ENCODE measurements at regions not wholly inside any gene's neighbourhood (a gene's known extent, or its start where the extent isn't known, plus 50 kb on each side); places are given as distances from the start of the nearest gene placed in this dataset.

DNA sequence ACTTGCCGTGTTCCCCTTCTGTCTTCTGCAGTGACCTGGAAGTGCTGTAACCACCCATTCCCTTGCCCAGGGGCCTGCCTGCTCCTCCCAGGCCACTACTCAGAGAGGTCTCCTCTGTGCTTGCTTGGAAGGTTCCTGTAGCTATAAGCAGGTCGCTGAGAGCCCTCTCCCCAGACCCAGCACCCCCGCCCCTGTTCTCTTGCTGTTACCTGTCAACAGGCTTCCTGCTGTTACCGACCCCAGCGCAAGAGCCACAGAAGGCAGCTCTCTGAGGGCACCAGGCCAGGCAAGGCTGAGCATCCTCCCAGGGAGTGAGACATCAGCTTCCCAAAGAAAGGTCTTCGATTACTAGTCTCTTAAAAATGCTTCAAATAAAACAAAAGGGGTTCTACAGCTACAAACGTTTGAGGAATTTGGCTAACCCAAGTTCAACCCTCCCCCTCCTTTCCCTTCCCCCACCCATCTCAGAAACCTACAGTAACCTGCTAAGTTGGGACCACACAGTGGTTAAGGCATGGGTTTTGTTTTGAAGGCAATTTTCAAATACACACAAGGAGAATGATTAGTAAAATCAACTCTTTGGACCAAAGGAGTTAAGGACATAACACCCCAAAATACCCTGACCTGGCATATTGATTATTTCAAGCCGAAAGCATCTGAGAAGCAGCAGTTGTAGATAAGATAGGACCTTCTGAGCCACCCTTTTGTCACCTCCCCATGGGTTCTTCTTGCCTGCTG, 74.9 kb upstream of the MFGE8 start:
- TF ChIP-seq, protein P1, sequence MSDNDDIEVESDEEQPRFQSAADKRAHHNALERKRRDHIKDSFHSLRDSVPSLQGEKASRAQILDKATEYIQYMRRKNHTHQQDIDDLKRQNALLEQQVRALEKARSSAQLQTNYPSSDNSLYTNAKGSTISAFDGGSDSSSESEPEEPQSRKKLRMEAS (IDR thresholded peaks at IDR 0.05; ENCODE audit: low read depth, low read length): no peak
- TF ChIP-seq, protein P2, sequence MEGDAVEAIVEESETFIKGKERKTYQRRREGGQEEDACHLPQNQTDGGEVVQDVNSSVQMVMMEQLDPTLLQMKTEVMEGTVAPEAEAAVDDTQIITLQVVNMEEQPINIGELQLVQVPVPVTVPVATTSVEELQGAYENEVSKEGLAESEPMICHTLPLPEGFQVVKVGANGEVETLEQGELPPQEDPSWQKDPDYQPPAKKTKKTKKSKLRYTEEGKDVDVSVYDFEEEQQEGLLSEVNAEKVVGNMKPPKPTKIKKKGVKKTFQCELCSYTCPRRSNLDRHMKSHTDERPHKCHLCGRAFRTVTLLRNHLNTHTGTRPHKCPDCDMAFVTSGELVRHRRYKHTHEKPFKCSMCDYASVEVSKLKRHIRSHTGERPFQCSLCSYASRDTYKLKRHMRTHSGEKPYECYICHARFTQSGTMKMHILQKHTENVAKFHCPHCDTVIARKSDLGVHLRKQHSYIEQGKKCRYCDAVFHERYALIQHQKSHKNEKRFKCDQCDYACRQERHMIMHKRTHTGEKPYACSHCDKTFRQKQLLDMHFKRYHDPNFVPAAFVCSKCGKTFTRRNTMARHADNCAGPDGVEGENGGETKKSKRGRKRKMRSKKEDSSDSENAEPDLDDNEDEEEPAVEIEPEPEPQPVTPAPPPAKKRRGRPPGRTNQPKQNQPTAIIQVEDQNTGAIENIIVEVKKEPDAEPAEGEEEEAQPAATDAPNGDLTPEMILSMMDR (IDR thresholded peaks at IDR 0.05; ENCODE audit: low read depth, low read length): no peak
- no peak for TF ChIP-seq MYC (IDR thresholded peaks at IDR 0.05; ENCODE audit: low read depth, low read length)
- no peak for TF ChIP-seq POLR2A (IDR thresholded peaks at IDR 0.05; ENCODE audit: extremely low read depth, insufficient read length)
